Tibial artery (tissue), 4 donors: ENCODE measurements at regions not wholly inside any gene's neighbourhood (a gene's known extent, or its start where the extent isn't known, plus 50 kb on each side); places are given as distances from the start of the nearest gene placed in this dataset.

ENCODE experiments used
- DNase-seq, 2 donors: peaks; one replicate each; pipeline ENCODE4 v3.0.0-alpha.2; 2019
- H3K27ac ChIP-seq, 2 donors: fragments of 200-600 bp; sonication (generic) in 1 of 2; 1 replicate in 1 of 2; 2 replicates in 1 of 2; pipeline ENCODE4 v1.5.1; 2018 to 2019; ENCODE audit warnings: mild to moderate bottlenecking in 1 of 2
- H3K27me3 ChIP-seq, 2 donors: fragments of 200-600 bp; sonication (generic) in 1 of 2; one replicate each; pipeline versions ENCODE4 v1.5.1 to v1.6.0; 2016 to 2019
- H3K36me3 ChIP-seq, 3 donors: fragments of 200-600 bp; sonication (generic) in 2 of 3; one replicate each; pipeline ENCODE4 v1.5.1; 2016 to 2019; ENCODE audit warnings: mild to moderate bottlenecking in 2 of 3
- H3K4me1 ChIP-seq, 4 donors: fragments of 200-600 bp; sonication (generic) in 2 of 4; 1 replicate in 3 of 4; 2 replicates in 1 of 4; pipeline ENCODE4 v1.5.1; 2016 to 2019
- H3K4me3 ChIP-seq, 2 donors: fragments of 200-600 bp; sonication (generic) in 1 of 2; 1 replicate in 1 of 2; 2 replicates in 1 of 2; pipeline ENCODE4 v1.5.1; 2018 to 2019; ENCODE audit warnings: mild to moderate bottlenecking in 2 of 2
- H3K9me3 ChIP-seq, 3 donors: fragments of 200-600 bp; sonication (generic) in 1 of 3; one replicate each; pipeline ENCODE4 v1.5.1; 2016 to 2019
- CTCF ChIP-seq, 2 experiments: fragments of 200-600 bp in 1 of 2; fragments of 450-650 bp in 1 of 2; IDR thresholded peaks; one replicate each; pipeline ENCODE4 v1.5.1; 2017 to 2019; ENCODE audit warnings: antibody characterized with exemption in 2 of 2, mild to moderate bottlenecking in 1 of 2, moderate library complexity in 1 of 2
- intact Hi-C: fragments of 100-400 bp; cut with DNase I; formaldehyde crosslinking; loops from one replicate; pipeline ENCODE4 v1.15.0; 2023; ENCODE audit warnings: low total_unique reads

- no peak for DNase-seq
- no peak for TF ChIP-seq CTCF (IDR thresholded peaks at IDR 0.05)
- H3K9me3 ChIP-seq, result no peaks in the 10 kb centered on the region
- no peaks in the 10 kb centered on the region for H3K36me3 ChIP-seq
- no peaks in the 10 kb centered on the region for H3K4me1 ChIP-seq
- H3K27ac ChIP-seq, result no peak overlapping the region
- H3K27me3 ChIP-seq, result no peaks in the 10 kb centered on the region
- H3K4me3 ChIP-seq, result no peak overlapping the region
- intact Hi-C loops, result no loop called here
Observed at GRCh38 chr6:141443032-141443431, 689.7 kb upstream of the GJE1 start.

- Histone ChIP-seq H3K27me3 (no peaks in the 10 kb centered on the region), H3K4me1 (no peaks in the 10 kb centered on the region), H3K36me3 (no peaks in the 10 kb centered on the region), H3K27ac (no peak overlapping the region), H3K4me3 (no peak overlapping the region), H3K9me3 (no peaks in the 10 kb centered on the region)
- DNase-seq, result no peak
- intact Hi-C loops, result no loop called here
- TF ChIP-seq CTCF (IDR thresholded peaks at IDR 0.05), result no peak
Observed at GRCh38 chr6:141439513-141439912, 693.2 kb upstream of the GJE1 start.

GRCh38 chr6:141437685-141438084 is 695.0 kb upstream of the GJE1 start:
- no peak for TF ChIP-seq CTCF (IDR thresholded peaks at IDR 0.05)
- Histone ChIP-seq H3K27me3 (no peaks in the 10 kb centered on the region), H3K4me3 (no peak overlapping the region), H3K36me3 (no peaks in the 10 kb centered on the region), H3K27ac (no peak overlapping the region), H3K4me1 (no peaks in the 10 kb centered on the region), H3K9me3 (no peaks in the 10 kb centered on the region)
- intact Hi-C loops, result no loop called here
- DNase-seq, result no peak

GRCh38 chr6:141437011-141437410 is 695.7 kb upstream of the GJE1 start:
- Histone ChIP-seq H3K4me3 (no peak overlapping the region), H3K27me3 (no peaks in the 10 kb centered on the region), H3K4me1 (no peaks in the 10 kb centered on the region), H3K9me3 (no peaks in the 10 kb centered on the region), H3K36me3 (no peaks in the 10 kb centered on the region), H3K27ac (no peak overlapping the region)
- no peak for TF ChIP-seq CTCF (IDR thresholded peaks at IDR 0.05)
- DNase-seq, result no peak
- intact Hi-C loops, result no loop called here

GRCh38 chr6:141426400-141426980 is 706.2 kb upstream of the GJE1 start:
- H3K9me3 ChIP-seq, result peaks cover 0 to 12% (median 0%) of the 10 kb centered on the region in 3 donors
- H3K27me3 ChIP-seq, result no peaks in the 10 kb centered on the region
- H3K36me3 ChIP-seq, result peaks cover 0 to 4% (median 0%) of the 10 kb centered on the region in 3 donors
- DNase-seq, result no peak
- intact Hi-C loops, result no loop called here
- H3K27ac ChIP-seq, result no peak overlapping the region
- TF ChIP-seq CTCF (IDR thresholded peaks at IDR 0.05), result no peak
- H3K4me1 ChIP-seq, result no peaks in the 10 kb centered on the region
- H3K4me3 ChIP-seq, result no peak overlapping the region

- TF ChIP-seq CTCF (IDR thresholded peaks at IDR 0.05), result no peak
- Histone ChIP-seq H3K4me3 (no peak overlapping the region), H3K4me1 (no peaks in the 10 kb centered on the region), H3K27ac (no peak overlapping the region), H3K9me3 (peaks cover 0 to 6% (median 0%) of the 10 kb centered on the region in 3 donors), H3K27me3 (no peaks in the 10 kb centered on the region), H3K36me3 (peaks cover 0 to 4% (median 0%) of the 10 kb centered on the region in 3 donors)
- DNase-seq, result no peak
- intact Hi-C loops, result no loop called here
Observed at GRCh38 chr6:141421378-141421777, 711.3 kb upstream of the GJE1 start.
